ENCODE measurements at regions not wholly inside any gene's neighbourhood (a gene's known extent, or its start where the extent isn't known, plus 50 kb on each side); places are given as distances from the start of the nearest gene placed in this dataset.

- H3K79me2 ChIP-seq (ENCODE audit: control insufficient read depth, insufficient read depth, low read length, unreplicated experiment) = no peaks in the 10 kb centered on the region
- no peak overlapping the region for H3K27ac ChIP-seq (ENCODE audit: low read depth, low read length)
- H3K27me3 ChIP-seq (ENCODE audit: insufficient read depth, low read length) = no peaks in the 10 kb centered on the region
- H3K4me1 ChIP-seq (ENCODE audit: control insufficient read depth, insufficient read depth, low read length, unreplicated experiment) = peaks cover 25% of the 10 kb centered on the region
- H2AFZ ChIP-seq (ENCODE audit: low read length, unreplicated experiment) = no peak overlapping the region
- no peak overlapping the region for H3K4me3 ChIP-seq (ENCODE audit: low read depth, low read length)
- H3K36me3 ChIP-seq (ENCODE audit: insufficient read depth, low read length) = no peaks in the 10 kb centered on the region
Measured at GRCh38 chr2:57177176-57177575, 869.4 kb upstream of the VRK2 start.

DNA sequence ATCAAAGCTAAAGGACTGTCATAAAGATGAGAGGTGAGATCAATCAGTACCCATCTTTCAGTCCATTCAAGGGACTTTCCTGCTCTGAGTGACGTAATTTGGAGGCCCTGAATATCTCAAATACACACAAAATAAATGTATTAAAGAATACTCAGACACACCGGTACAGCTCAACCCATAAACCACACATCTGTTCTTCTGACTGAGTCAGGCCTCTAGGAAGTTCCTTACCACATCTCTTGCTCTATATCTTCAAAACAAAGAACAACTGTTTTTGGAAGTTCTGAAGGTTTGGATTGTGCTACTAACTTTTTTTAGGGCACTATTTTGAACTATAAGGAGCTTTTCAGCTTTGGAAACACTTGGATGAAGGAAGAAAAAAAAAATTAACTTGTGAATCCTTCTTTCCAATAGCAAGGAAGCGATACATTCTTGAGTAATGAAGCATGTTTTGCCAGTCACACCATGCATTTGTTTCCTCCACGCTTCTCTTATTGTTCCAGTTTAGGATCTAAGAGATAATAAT, 866.5 kb upstream of the VRK2 start:
- H3K27ac ChIP-seq (ENCODE audit: low read depth, low read length) = peak overlapping the region; percentile 84
- H2AFZ ChIP-seq (ENCODE audit: low read length, unreplicated experiment) = no peak overlapping the region

GRCh38 chr2:57180678-57181077, 865.9 kb upstream of the VRK2 start:
- Histone ChIP-seq H2AFZ (ENCODE audit: low read length, unreplicated experiment) (peak overlapping the region; percentile 29), H3K27ac (ENCODE audit: low read depth, low read length) (peak overlapping the region; percentile 84), H3K79me2 (ENCODE audit: control insufficient read depth, insufficient read depth, low read length, unreplicated experiment) (no peaks in the 10 kb centered on the region), H3K36me3 (ENCODE audit: insufficient read depth, low read length) (no peaks in the 10 kb centered on the region), H3K27me3 (ENCODE audit: insufficient read depth, low read length) (no peaks in the 10 kb centered on the region), H3K4me1 (ENCODE audit: control insufficient read depth, insufficient read depth, low read length, unreplicated experiment) (peaks cover 35% of the 10 kb centered on the region), H3K4me3 (ENCODE audit: low read depth, low read length) (peak overlapping the region; percentile 45; the same call in 1 of the 2 replicates)

More for the DNA sequence above, 866.5 kb upstream of the VRK2 start:
- Histone ChIP-seq H3K79me2 (ENCODE audit: control insufficient read depth, insufficient read depth, low read length, unreplicated experiment) (no peaks in the 10 kb centered on the region), H3K4me1 (ENCODE audit: control insufficient read depth, insufficient read depth, low read length, unreplicated experiment) (peaks cover 35% of the 10 kb centered on the region), H3K4me3 (ENCODE audit: low read depth, low read length) (no peak overlapping the region), H3K36me3 (ENCODE audit: insufficient read depth, low read length) (no peaks in the 10 kb centered on the region), H3K27me3 (ENCODE audit: insufficient read depth, low read length) (no peaks in the 10 kb centered on the region)

GRCh38 chr2:57181315-57182038, 865.1 kb upstream of the VRK2 start:
- H3K79me2 ChIP-seq (ENCODE audit: control insufficient read depth, insufficient read depth, low read length, unreplicated experiment) = no peaks in the 10 kb centered on the region
- no peaks in the 10 kb centered on the region for H3K27me3 ChIP-seq (ENCODE audit: insufficient read depth, low read length)
- peaks cover 35% of the 10 kb centered on the region for H3K4me1 ChIP-seq (ENCODE audit: control insufficient read depth, insufficient read depth, low read length, unreplicated experiment)
- H2AFZ ChIP-seq (ENCODE audit: low read length, unreplicated experiment) = peak overlapping the region; percentile 29
- H3K4me3 ChIP-seq (ENCODE audit: low read depth, low read length) = peak overlapping the region; percentile 45
- H3K27ac ChIP-seq (ENCODE audit: low read depth, low read length) = peak overlapping the region; percentile 84
- no peaks in the 10 kb centered on the region for H3K36me3 ChIP-seq (ENCODE audit: insufficient read depth, low read length)

DNA sequence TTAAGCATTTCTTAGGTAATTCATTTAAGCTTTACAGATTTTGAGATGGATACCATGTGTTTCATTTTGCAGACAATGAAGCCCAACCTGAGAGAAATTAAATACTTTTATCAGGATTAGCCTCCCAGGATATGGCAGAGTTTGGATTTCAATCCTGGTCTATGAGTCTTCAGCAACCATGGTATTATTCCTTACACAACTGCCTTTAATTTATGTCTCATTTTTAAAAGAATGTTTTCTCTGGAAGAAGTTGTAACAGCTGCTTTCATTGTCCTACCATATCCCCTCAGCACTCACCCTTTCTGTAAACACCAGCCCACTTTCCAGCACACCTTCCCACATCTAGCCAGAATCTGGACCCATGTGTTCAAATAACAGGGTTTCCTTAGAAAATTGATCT, 863.7 kb upstream of the VRK2 start:
- H3K79me2 ChIP-seq (ENCODE audit: control insufficient read depth, insufficient read depth, low read length, unreplicated experiment) = no peaks in the 10 kb centered on the region
- H3K27me3 ChIP-seq (ENCODE audit: insufficient read depth, low read length) = no peaks in the 10 kb centered on the region
- H3K4me3 ChIP-seq (ENCODE audit: low read depth, low read length) = no peak overlapping the region
- no peak overlapping the region; the same call in 1 of the 2 replicates for H3K27ac ChIP-seq (ENCODE audit: low read depth, low read length)
- peak overlapping the region; percentile 16 for H2AFZ ChIP-seq (ENCODE audit: low read length, unreplicated experiment)
- H3K4me1 ChIP-seq (ENCODE audit: control insufficient read depth, insufficient read depth, low read length, unreplicated experiment) = peaks cover 35% of the 10 kb centered on the region
- no peaks in the 10 kb centered on the region for H3K36me3 ChIP-seq (ENCODE audit: insufficient read depth, low read length)

DNA sequence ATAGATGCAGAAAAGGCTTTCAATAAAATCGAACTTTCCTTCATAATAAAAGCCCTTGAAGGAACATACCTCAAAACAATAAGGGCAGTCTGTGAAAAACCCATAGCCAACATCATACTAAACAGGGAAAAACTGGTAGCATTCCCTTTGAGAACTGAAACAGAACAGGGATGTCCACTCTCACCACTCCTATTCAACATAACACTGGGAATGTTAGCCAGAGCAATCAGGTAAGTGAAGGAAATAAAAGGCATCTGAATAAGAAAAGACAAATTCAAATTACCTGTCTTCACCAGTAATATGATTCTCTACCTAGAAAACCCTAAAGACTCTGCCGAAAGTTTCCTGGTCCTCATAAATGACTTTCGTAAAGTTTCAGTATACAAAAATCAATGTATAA, 861.0 kb upstream of the VRK2 start:
- Histone ChIP-seq H3K36me3 (ENCODE audit: insufficient read depth, low read length) (no peaks in the 10 kb centered on the region), H3K27me3 (ENCODE audit: insufficient read depth, low read length) (no peaks in the 10 kb centered on the region), H3K79me2 (ENCODE audit: control insufficient read depth, insufficient read depth, low read length, unreplicated experiment) (no peaks in the 10 kb centered on the region), H2AFZ (ENCODE audit: low read length, unreplicated experiment) (no peak overlapping the region), H3K27ac (ENCODE audit: low read depth, low read length) (no peak overlapping the region), H3K4me1 (ENCODE audit: control insufficient read depth, insufficient read depth, low read length, unreplicated experiment) (peaks cover 23% of the 10 kb centered on the region), H3K4me3 (ENCODE audit: low read depth, low read length) (no peak overlapping the region)

DNA sequence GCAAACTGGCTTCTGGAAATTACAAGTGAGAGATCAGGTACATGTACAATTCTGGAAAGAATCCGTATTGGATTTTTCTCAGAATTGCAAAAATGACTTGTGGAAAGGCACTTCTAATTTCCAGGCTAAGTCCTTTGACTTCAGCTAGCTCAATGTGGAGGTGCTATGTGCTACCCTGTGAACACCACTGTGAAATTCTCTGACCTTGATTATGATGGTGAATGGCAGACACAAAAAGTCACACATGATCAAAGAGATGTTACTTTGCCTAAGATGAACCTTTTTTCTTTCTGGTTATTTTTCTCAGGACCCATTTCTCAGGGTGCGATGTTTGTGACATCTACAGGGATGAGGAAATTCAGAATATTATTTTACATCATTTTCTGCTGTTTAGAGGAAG, 856.6 kb upstream of the VRK2 start:
- no peaks in the 10 kb centered on the region for H3K79me2 ChIP-seq (ENCODE audit: control insufficient read depth, insufficient read depth, low read length, unreplicated experiment)
- H3K4me3 ChIP-seq (ENCODE audit: low read depth, low read length) = no peak overlapping the region
- H3K4me1 ChIP-seq (ENCODE audit: control insufficient read depth, insufficient read depth, low read length, unreplicated experiment) = no peaks in the 10 kb centered on the region
- no peaks in the 10 kb centered on the region for H3K36me3 ChIP-seq (ENCODE audit: insufficient read depth, low read length)
- no peaks in the 10 kb centered on the region for H3K27me3 ChIP-seq (ENCODE audit: insufficient read depth, low read length)
- no peak overlapping the region for H3K27ac ChIP-seq (ENCODE audit: low read depth, low read length)
- no peak overlapping the region for H2AFZ ChIP-seq (ENCODE audit: low read length, unreplicated experiment)

- Histone ChIP-seq H3K36me3 (ENCODE audit: insufficient read depth, low read length) (no peaks in the 10 kb centered on the region), H3K27ac (ENCODE audit: low read depth, low read length) (no peak overlapping the region), H2AFZ (ENCODE audit: low read length, unreplicated experiment) (no peak overlapping the region)
Measured at GRCh38 chr2:57199663-57200062, 846.9 kb upstream of the VRK2 start.

GRCh38 chr2:57204364-57204763, 842.2 kb upstream of the VRK2 start:
- H3K79me2 ChIP-seq (ENCODE audit: control insufficient read depth, insufficient read depth, low read length, unreplicated experiment) = no peaks in the 10 kb centered on the region
- H3K4me3 ChIP-seq (ENCODE audit: low read depth, low read length) = no peak overlapping the region
- no peaks in the 10 kb centered on the region for H3K4me1 ChIP-seq (ENCODE audit: control insufficient read depth, insufficient read depth, low read length, unreplicated experiment)
- no peaks in the 10 kb centered on the region for H3K27me3 ChIP-seq (ENCODE audit: insufficient read depth, low read length)
- no peak overlapping the region for H3K27ac ChIP-seq (ENCODE audit: low read depth, low read length)
- H3K36me3 ChIP-seq (ENCODE audit: insufficient read depth, low read length) = no peaks in the 10 kb centered on the region
- no peak overlapping the region for H2AFZ ChIP-seq (ENCODE audit: low read length, unreplicated experiment)

More at GRCh38 chr2:57199663-57200062, 846.9 kb upstream of the VRK2 start:
- Histone ChIP-seq H3K4me3 (ENCODE audit: low read depth, low read length) (no peak overlapping the region), H3K27me3 (ENCODE audit: insufficient read depth, low read length) (no peaks in the 10 kb centered on the region), H3K4me1 (ENCODE audit: control insufficient read depth, insufficient read depth, low read length, unreplicated experiment) (no peaks in the 10 kb centered on the region), H3K79me2 (ENCODE audit: control insufficient read depth, insufficient read depth, low read length, unreplicated experiment) (no peaks in the 10 kb centered on the region)

GRCh38 chr2:57205241-57205640, 841.4 kb upstream of the VRK2 start:
- H2AFZ ChIP-seq (ENCODE audit: low read length, unreplicated experiment) = no peak overlapping the region
- H3K4me1 ChIP-seq (ENCODE audit: control insufficient read depth, insufficient read depth, low read length, unreplicated experiment) = no peaks in the 10 kb centered on the region
- H3K27ac ChIP-seq (ENCODE audit: low read depth, low read length) = no peak overlapping the region
- no peaks in the 10 kb centered on the region for H3K79me2 ChIP-seq (ENCODE audit: control insufficient read depth, insufficient read depth, low read length, unreplicated experiment)
- H3K4me3 ChIP-seq (ENCODE audit: low read depth, low read length) = no peak overlapping the region
- no peaks in the 10 kb centered on the region for H3K27me3 ChIP-seq (ENCODE audit: insufficient read depth, low read length)
- H3K36me3 ChIP-seq (ENCODE audit: insufficient read depth, low read length) = no peaks in the 10 kb centered on the region

DNA sequence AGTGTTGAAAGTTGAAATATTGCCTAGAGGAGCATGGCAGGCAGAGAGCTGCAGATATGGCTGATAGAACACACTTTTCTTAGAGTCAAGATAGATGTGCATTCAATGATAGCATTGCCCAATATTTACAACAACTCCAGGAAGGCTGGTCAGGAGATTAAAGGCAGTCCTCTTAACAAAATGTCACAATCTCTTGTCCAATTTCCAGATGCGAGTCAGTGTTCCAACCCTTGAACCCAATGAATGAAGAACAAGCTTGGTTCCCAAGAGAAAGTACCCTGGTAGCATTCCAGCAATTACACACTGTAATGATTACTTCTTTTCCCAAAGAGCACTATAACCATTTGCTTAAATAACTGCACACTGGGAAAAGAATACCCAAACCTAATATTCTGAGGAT, 839.4 kb upstream of the VRK2 start:
- Histone ChIP-seq H3K79me2 (ENCODE audit: control insufficient read depth, insufficient read depth, low read length, unreplicated experiment) (no peaks in the 10 kb centered on the region), H2AFZ (ENCODE audit: low read length, unreplicated experiment) (no peak overlapping the region), H3K27ac (ENCODE audit: low read depth, low read length) (no peak overlapping the region), H3K36me3 (ENCODE audit: insufficient read depth, low read length) (no peaks in the 10 kb centered on the region), H3K4me1 (ENCODE audit: control insufficient read depth, insufficient read depth, low read length, unreplicated experiment) (no peaks in the 10 kb centered on the region), H3K27me3 (ENCODE audit: insufficient read depth, low read length) (no peaks in the 10 kb centered on the region), H3K4me3 (ENCODE audit: low read depth, low read length) (no peak overlapping the region)
